ENCODE measurements at regions not wholly inside any gene's neighbourhood (a gene's known extent, or its start where the extent isn't known, plus 50 kb on each side); places are given as distances from the start of the nearest gene placed in this dataset.

- no peak for DNase-seq (ENCODE audit: low spot score)
- Histone ChIP-seq H3K9me3 (ENCODE audit: low read depth, low read length, poor library complexity, severe bottlenecking) (no peaks in the 10 kb centered on the region), H3K4me3 (ENCODE audit: low read depth, low read length, poor library complexity, severe bottlenecking) (no peak overlapping the region), H3K27ac (ENCODE audit: low read depth, low read length, poor library complexity, severe bottlenecking) (no peak overlapping the region), H3K4me1 (ENCODE audit: insufficient read depth, low read length, poor library complexity, severe bottlenecking) (peaks cover 23% of the 10 kb centered on the region), H3K36me3 (ENCODE audit: insufficient read depth, low read length, poor library complexity, severe bottlenecking) (no peaks in the 10 kb centered on the region), H3K27me3 (replicated peaks; ENCODE audit: insufficient read depth, low read depth, low read length, poor library complexity) (no peaks in the 10 kb centered on the region)
- intact Hi-C loops (cut with micrococcal nuclease; ENCODE audit: unreplicated experiment): no loop called here
- ChIA-PET POLR2A (ENCODE audit: low non-redundant PET) (no interaction called here), CTCF (no interaction called here)
- no TSS peak for BruUV-seq (replicated peaks)
- no peak for TF ChIP-seq EZH2 (IDR thresholded peaks at IDR 0.05; ENCODE audit: borderline replicate concordance, low read depth, low read length, poor library complexity, severe bottlenecking)
- no peak for TF ChIP-seq CTCF (conservative IDR thresholded peaks at IDR 0.05; ENCODE audit: low read depth, low read length)
Measured at GRCh38 chr16:86638642-86639041, 60.3 kb downstream of the FOXL1 start.

GRCh38 chr16:86639354-86639753 lies 61.0 kb downstream of the FOXL1 start:
- POLR2A ChIA-PET (ENCODE audit: low non-redundant PET): no interaction called here
- H3K27me3 ChIP-seq (replicated peaks; ENCODE audit: insufficient read depth, low read depth, low read length, poor library complexity): no peaks in the 10 kb centered on the region
- TF ChIP-seq CTCF (conservative IDR thresholded peaks at IDR 0.05; ENCODE audit: low read depth, low read length): no peak
- no peak for TF ChIP-seq EZH2 (IDR thresholded peaks at IDR 0.05; ENCODE audit: borderline replicate concordance, low read depth, low read length, poor library complexity, severe bottlenecking)
- H3K27ac ChIP-seq (ENCODE audit: low read depth, low read length, poor library complexity, severe bottlenecking): no peak overlapping the region
- no TSS peak for BruUV-seq (replicated peaks)
- no peak for DNase-seq (ENCODE audit: low spot score)
- CTCF ChIA-PET: no interaction called here
- H3K4me1 ChIP-seq (ENCODE audit: insufficient read depth, low read length, poor library complexity, severe bottlenecking): peaks cover 22% of the 10 kb centered on the region
- no peak overlapping the region for H3K4me3 ChIP-seq (ENCODE audit: low read depth, low read length, poor library complexity, severe bottlenecking)
- no peaks in the 10 kb centered on the region for H3K9me3 ChIP-seq (ENCODE audit: low read depth, low read length, poor library complexity, severe bottlenecking)
- no peaks in the 10 kb centered on the region for H3K36me3 ChIP-seq (ENCODE audit: insufficient read depth, low read length, poor library complexity, severe bottlenecking)
- intact Hi-C loops (cut with micrococcal nuclease; ENCODE audit: unreplicated experiment): no loop called here

- DNase-seq (ENCODE audit: low spot score): no peak
- Histone ChIP-seq H3K9me3 (ENCODE audit: low read depth, low read length, poor library complexity, severe bottlenecking) (no peaks in the 10 kb centered on the region), H3K27ac (ENCODE audit: low read depth, low read length, poor library complexity, severe bottlenecking) (no peak overlapping the region), H3K27me3 (replicated peaks; ENCODE audit: insufficient read depth, low read depth, low read length, poor library complexity) (no peaks in the 10 kb centered on the region), H3K4me1 (ENCODE audit: insufficient read depth, low read length, poor library complexity, severe bottlenecking) (peaks cover 12% of the 10 kb centered on the region), H3K4me3 (ENCODE audit: low read depth, low read length, poor library complexity, severe bottlenecking) (no peak overlapping the region), H3K36me3 (ENCODE audit: insufficient read depth, low read length, poor library complexity, severe bottlenecking) (no peaks in the 10 kb centered on the region)
- CTCF ChIA-PET: no interaction called here
- BruUV-seq (replicated peaks): no TSS peak
- TF ChIP-seq EZH2 (IDR thresholded peaks at IDR 0.05; ENCODE audit: borderline replicate concordance, low read depth, low read length, poor library complexity, severe bottlenecking) (no peak), CTCF (conservative IDR thresholded peaks at IDR 0.05; ENCODE audit: low read depth, low read length) (no peak)
- POLR2A ChIA-PET (ENCODE audit: low non-redundant PET): interaction anchor here (0.6 kb wide), 1 partner anchor 142 kb away, joined by 4 read pairs; no protein-coding TSS in a partner anchor
- intact Hi-C loops (cut with micrococcal nuclease; ENCODE audit: unreplicated experiment): no loop called here
Measured at GRCh38 chr16:86640265-86640843, 62.0 kb downstream of the FOXL1 start.
